PC-9 (cell line): ENCODE measurements at regions not wholly inside any gene's neighbourhood (a gene's known extent, or its start where the extent isn't known, plus 50 kb on each side); places are given as distances from the start of the nearest gene placed in this dataset.

Source experiments
- CTCF ChIP-seq: fragments of 200-600 bp; sonication (generic); conservative IDR thresholded peaks from 2 replicates; pipeline ENCODE4 v1.6.1; 2017; ENCODE audit warnings: mixed run types, antibody characterized with exemption, mild to moderate bottlenecking, moderate library complexity
- EZH2 ChIP-seq: fragments of 200-600 bp; sonication (generic); IDR thresholded peaks from 2 replicates; pipeline ENCODE4 v1.8.0; 2017; ENCODE audit warnings: antibody characterized with exemption, low read depth

GRCh38 chr14:27660683-27661082 is 1062.8 kb upstream of the NOVA1 start:
- TF ChIP-seq CTCF (no peak), EZH2 (no peak)
